ENCODE measurements at regions not wholly inside any gene's neighbourhood (a gene's known extent, or its start where the extent isn't known, plus 50 kb on each side); places are given as distances from the start of the nearest gene placed in this dataset.

DNA sequence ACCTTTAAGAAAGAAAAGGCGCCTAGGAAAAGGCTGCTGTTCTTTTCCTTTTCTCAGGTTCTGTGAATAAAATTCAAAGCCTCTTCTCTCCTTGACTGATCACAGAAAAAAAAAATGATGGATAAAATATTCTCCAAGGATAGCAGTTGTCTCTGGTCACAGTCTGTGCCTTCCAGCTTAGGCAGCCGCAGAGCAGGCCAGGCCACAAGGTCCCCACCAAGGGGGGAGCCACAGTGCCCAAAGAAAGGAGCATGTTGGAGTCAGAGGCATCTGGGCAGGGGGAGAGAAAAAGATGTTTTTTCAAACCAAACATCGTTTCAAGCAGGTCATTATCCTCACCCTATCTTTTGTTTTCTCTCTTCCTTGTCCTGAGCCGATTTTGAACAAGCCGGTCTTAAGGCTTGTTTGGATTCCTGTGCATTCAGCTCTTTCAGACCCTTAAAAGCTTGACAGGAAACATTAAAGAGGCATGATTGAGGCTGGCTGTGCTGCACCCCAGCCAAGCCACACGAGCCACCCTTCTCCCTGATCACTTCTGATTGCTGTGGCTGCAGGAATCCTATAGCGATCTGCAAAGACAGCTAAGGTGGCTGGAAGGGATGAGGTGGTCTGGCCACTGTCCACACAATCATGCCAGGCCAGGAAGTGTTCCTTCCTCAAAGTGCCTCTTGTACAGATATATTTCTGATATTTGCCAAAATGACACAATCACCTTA is 284.6 kb upstream of the TLE4 start:
- FAIRE-seq = no peak

DNA sequence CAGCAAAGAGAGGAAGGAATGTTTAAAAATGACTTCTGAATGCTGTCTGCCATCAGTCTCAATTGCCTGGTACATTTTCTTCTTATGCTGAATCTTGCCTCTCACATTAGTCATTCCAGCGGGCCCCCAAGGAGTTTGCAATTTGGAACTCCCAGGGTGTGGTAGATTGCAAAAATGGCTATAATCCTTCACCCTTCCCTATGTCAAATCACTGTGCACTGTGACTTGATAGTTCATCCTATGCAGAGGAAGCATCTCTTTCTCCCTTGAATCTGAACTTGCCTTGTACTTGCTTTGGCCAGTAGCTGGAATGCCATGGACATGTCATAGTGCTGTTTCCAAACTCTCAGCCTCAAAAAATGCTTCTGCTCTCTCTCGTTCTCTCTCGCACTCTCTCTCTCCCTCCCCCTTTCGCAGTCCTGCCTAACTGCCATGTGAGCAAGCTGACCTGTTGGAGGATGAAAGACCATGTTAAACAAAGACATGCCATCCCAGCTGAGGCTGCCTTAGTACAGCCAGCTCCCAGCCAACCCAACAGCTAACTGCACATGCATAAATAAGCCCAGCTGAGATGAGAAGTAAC is 284.0 kb upstream of the TLE4 start:
- FAIRE-seq = no peak

DNA sequence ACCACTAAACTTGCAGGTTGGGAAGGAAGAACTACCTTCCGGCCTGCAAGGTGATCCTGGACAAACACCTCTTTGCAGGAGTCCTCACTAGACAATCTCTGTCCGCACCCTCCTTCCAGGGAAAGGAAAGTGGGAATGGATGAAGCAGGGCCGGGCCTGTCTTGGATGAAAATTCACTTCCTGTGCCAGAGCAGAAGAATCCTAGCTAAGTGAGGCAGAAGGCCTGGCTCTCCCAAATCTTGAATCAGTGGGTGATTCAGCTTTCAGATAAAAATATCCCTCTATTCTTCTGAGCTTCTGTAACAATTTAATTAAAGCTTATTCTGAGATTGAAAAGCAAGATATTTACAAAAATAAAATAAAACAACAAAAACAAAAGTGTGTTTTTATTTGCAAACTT is 281.9 kb upstream of the TLE4 start:
- FAIRE-seq = no peak

DNA sequence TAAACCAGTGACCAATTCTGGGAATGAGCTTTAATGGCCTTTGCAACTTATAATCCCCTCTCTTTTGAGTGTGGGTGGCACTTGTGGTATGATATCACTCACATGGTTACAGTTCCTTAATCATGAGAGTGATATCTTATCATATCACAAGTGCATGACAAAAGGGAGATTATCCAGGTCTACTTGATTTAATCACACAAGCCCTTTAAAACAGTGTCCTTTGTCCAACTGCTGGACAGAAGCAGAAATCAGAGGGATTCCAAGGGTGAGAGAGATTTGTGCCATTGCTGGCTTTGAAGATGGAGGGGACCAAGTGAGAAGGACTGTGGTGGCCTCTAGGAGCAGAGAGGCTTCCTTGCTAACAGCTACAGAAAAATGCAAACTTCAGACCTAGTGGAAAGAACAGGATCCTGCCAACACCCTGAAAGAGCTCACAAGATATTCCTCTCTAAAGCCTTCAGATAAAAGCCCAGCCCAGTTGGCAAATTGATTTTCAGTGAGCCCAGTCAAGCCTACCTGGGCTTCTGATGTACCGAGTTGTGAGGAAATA is 279.0 kb upstream of the TLE4 start:
- FAIRE-seq = no peak

DNA sequence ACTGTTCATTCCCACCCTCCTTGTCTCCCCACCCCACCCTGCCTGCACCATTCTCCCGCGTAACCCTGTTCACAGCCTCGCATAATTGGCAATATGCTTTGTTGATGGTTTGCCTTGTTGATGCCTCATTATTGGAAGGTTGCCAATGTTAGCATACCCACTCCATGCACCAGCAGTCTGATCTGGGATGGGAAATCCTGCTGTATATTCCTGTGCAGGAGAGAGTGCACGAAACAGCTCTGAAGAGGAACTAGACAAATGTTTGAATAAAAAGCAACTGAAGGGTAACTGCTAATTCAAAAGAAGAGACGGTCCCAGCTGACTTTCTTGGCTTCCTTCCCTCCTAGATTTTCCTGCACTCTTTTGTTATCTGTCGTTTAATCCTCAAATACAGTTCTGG is 271.7 kb upstream of the TLE4 start:
- no peak for FAIRE-seq

DNA sequence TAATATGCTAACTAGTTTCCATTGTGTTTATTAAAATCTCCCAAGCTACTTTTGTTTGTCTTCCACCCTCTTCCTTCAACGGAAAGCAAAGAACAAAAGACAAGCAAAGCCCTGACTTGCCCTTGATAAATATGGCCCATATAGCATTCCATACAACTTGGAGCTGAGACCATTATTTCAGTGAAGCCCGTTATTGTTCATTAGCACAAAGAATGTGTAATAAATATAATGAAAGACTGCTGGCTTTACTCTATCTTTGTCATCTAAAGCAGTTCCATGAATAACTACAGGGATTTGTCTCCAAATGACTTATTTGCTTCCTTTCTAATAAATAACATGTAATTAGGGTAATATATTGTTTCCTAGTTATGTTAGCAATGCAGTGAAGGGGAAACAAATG is 270.7 kb upstream of the TLE4 start:
- FAIRE-seq = no peak

DNA sequence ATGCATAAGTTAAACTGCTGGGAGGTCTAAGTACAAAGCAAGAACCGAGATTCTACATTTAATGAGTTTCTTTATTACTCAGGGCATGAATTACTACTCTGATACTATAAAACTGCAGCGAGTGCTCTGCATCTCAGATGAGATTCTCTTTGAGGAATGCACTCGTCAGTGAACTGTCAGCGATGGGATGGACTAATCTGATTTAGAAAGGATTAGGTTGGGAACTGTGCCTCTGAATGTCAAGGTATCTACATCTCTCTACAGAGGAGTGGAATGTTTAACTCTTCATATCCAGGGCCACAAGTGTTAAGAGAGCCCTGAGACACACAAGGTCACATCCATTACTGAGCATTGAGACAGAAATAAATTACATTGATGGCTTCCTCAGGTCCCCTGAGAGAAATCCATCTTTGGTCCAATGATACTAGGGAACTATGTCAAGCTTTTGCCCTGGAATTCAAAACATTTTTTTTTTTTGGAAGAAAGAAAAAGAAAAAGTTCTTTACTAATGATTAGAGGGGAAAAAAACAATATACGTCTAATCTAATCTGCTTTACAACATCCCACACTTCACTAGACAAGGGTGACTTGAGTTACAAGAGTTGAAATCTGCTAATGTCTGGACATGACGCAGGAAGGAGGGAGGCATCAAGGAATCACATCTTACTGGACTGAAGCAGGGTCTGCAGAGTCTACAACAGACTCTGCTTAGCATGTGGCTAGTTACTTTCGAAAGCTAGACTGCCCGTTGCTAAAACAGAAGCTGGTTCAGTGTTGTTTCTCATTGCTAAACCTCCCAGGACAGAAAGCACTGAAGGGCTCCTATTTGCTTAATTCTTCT is 270.0 kb upstream of the TLE4 start:
- no peak for FAIRE-seq

DNA sequence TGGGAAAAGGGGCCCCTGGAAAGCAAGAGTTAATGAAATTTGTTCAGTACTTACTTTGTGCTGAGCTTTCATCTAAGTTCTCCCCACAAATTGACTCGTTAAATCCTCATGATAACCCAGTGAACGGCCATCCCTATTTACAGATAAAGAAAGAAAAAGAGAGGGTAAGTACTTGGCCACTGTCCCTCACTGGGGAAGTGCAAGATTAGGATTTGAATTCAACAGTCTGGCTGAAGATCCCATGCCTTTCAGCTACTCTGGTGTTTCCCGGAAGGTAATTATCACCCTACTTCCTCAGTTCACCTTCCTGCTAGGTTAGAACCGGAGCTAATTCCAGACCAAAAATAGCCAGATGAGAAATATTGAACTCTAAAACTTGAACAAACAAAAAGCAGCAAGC is 269.2 kb upstream of the TLE4 start:
- FAIRE-seq = no peak

DNA sequence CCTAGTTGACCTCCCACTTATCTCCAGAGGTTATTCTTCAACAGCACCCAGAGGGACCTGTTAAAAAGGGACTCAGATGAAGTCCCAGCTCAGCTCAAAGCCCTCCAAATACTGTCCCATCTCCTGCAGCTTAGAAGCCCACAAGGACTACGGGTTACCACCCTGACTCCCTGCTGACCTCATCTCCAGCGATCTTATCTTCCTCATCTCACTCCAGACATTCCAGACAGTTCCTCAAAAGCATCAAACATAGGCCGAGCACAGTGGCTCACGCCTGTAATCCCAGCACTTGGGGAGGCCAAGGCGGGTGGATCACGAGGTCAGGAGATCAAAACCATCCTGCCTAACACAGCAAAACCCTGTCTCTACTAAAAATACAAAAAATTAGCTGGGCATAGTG is 263.8 kb upstream of the TLE4 start:
- FAIRE-seq = no peak

DNA sequence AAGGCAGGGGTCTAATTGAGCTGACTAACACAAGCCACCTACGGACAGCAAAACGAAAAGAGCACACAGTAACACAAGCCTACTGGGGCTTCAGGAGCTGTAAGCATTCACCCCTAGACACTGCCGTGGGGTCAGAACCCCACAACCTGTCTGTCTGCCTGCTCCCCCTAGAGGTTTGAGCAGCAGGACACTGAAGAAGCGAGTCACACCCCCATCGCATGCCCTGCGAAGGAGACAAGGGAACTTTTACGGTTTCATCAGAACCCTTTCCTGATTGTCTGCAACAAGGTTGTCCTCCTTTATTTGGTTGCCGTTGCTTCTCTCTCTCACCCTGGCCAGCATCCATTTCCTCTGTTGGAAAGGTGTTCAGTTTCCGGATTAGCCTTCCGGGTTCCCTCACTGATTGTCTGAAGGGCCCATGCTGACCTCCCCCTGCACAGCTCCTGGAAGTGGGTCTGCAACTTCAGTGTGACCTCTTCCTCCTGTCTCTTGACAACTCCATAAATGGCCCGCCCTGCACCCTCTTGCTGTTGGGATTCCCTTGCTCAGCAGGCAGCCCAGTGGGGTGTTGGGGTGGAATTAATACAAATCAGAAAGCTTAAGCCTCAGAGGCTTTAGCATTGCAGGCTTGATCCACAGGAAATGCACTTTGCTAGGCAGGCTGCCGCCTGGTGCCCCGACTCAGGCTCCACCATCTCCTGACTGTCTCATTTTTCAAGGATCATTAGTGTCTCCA is 258.9 kb upstream of the TLE4 start:
- no peak for FAIRE-seq

DNA sequence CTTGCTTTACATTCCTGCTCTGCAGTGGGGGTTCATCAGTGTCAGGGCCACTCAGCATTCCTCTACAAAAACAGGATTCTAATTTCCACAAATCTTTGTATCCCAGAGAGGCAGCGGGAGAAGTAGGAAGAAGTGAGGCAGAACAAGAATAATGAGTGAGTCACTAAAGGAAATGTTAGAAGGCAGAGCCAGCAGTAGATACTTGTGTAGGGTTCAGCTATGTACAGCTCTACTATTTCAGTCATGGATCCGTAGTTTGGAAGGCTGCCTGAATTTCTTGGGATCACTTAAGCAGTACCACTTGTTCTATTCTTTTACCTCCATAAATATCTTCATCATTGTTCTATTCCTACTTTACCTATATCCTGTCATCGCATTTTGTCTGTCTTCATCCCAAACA is 246.3 kb upstream of the TLE4 start:
- no peak for FAIRE-seq

DNA sequence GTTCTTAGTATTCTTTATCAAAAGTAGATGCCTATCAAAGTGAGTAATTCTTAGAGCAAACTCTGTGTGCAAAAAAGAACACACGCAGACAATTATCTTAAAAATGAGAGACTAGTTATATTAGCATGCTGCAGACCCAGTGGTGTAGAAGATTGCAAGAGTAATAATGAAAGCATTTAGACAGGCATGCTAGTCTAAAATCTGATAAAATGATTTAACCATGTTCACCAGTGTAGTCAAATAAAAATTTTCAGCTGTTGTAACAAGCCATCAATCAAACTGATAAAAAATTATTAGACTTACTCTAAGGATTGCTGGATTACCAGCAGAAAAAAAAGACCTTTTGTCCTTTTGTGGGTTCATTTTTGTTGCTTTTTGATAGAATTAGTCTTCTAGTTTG is 241.9 kb upstream of the TLE4 start:
- no peak for FAIRE-seq

DNA sequence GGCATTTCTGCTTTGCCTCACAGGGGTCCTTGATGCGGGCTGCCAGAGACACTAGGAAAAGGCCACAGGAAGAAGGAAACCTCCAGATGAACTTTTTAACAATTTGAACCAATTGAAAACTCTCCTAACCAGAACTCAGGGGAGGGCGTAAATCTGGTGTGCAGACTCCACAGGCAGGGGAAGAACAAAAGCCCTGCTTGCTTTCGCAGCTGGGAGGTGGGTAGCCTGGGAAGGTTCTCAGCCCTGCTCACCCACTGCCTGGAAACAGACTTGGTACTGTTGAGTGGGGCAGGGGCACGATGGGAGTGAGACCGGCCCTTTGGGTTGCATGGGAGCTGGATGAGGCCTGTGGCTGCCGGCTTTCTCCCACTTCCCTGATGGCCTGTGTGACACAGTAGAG is 237.8 kb upstream of the TLE4 start:
- FAIRE-seq = no peak

DNA sequence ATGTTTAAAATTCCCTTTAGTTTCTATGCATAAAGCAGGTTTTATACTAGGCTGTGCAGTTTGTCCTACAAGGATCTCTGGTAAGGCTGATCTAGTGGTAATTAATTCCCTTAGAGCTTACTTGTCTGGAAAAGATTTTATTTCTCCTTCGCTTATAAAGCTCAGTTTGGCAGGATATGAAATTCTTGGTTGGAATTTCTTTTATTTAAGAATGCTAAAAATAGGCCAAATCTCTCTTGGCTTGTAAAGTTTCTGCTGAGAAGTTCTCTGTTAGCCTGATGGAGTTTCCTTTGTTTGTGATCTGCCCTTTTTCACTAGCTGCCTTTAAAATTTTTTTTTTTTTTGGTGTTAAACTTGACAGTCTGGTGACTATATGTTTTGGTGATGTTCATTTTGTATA is 237.1 kb upstream of the TLE4 start:
- no peak for FAIRE-seq

DNA sequence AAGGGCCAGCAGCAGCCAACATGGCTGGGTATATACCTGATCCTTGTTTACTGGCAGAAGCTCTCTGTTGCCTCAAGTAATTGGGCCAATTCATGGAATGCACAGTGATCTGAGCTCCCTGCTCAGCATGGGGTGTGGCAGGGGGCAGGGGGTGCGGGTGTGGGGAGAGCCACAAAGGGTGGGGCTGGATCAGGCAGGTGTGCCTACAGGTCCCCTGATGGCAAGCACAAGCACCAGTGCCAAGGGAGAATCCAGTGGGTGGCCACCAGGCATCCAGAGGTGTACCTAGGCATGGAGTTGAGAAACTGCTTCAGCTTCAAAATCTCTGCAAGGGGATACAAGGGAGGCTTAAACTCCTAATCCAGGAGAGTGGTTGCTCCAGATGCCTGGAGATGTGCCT is 235.8 kb upstream of the TLE4 start:
- FAIRE-seq = no peak

DNA sequence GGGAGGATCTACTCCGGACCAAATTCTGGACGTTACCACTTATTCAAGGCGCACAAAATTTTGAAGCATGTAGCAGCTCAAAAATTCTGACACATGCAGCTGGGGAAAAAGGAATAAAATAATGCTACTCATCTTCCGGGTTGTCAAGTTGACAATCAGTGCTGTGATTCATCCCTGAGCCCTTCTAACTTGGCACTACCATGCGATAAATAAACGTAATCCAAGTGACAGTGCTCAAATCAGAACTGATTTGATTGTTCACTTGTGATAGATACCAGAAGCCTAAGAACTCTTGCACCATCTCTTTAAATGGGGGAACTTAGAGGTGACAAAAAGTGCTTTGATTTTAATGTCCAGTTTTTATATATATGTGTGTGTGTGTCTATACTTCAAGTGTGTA is 230.2 kb upstream of the TLE4 start:
- FAIRE-seq = no peak

DNA sequence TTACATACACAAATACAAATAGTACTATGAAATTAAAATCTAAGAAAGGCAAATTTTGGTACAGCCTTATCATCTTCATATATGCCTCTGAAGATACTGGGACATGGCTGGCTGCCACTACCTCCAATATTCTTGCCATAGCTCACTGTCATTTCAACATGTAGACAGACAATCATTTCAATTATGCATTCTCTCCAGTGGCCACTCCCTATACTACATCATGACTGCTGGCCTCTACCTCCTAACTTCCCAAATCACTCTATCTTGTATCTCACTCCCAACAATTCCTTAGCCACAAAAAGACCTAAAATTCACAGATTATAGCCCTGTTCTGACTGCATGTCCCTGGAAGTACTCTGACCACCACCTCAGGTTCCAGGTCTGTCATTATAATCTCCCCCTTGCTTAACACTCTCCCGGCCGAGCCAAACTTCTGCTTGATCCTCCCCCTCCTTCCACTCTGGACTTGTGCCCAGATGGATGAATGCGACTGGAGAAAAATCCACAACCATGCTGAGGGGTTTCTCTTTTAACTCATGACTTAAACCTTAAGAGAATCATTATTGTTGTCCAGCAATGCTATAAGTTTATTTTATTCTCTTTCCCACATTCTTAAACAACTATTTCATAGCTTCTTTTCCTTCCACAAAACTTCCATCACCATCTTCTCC is 225.3 kb upstream of the TLE4 start:
- no peak for FAIRE-seq

DNA sequence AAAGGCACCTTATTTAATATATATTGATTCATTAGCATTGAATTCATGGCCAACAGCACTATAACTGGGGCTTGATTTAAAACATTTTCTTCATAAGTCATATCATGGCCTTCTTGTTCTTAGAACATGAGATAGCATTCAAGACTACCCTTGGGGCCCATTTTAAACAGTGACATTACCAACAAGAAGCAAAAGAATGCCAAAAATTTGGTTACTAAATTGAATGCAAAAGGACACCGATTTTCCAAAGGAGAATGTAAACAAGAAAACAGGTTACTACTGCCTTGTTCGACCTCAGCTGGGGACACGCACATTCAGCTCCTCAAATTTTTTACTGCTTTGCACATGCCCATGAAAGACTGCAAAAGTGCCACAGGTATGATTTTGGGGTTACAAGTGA is 219.4 kb upstream of the TLE4 start:
- no peak for FAIRE-seq

DNA sequence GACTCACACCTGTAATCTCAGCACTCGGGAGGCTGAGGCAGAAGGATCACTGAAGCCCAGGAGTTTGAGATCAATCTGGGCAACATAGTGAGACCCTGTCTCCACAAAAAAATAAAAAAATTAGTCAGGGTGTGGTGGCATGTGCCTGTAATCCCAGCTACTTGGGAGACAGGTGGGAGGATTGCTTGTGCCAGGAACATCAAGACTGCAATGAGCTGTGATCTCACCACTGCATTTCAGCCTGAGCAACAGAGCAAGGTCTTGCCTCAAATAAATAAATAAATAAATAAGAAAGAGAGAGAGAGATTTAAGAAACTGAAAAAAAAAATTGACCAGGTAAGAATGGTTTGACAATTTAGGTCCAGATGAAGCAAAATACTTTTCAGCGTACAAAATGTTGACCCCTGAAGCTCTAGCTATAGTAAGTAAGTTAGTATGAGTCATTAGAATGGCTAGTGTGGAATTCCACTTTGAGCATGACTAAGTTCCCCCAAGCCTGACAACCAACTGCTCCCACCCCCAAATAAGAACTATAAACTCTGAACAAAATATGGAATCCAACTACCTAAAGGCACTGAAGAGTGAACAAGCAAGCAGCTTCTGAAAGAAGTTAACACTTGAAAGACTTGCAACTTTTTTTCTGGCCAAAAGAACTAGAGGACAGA is 217.8 kb upstream of the TLE4 start:
- FAIRE-seq = no peak

DNA sequence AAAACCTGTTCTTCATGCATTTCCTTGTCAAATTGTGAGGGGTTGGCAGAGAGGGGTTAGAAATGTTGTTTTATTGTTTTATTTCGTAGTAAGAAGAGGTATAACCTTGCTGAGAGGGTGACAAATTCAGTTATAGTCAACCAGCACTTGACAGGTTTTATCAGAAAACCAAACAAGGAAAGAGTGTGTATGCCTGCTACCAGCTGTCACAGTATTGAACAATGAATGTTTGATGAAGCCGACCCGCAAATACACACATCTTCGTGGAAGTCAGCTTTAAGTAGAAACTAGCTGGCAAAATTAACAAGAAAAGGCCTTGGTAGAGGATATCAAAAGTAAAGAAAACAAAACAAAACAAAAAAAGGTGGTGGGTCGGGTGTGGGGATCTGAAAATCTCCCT is 214.6 kb upstream of the TLE4 start:
- no peak for FAIRE-seq

DNA sequence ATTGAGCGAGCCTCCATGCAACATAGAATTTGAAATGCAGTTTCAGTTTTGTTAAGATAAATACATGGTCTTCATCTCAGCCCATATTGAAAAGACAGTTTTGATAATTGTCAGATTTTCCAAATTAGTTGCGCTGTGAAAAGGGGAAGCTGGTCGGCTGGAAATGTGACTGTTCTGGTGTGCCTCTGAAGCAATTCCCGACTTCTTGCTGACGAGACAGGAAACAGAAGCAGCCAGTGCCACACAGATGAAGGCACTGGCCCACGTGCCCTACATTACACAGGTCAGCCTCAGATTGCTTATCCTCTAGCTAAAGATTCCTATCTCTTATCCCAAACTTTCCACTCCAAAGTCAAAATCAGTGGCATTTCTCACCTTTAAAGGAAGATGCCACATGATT is 214.1 kb upstream of the TLE4 start:
- no peak for FAIRE-seq

Measured in islet of Langerhans (tissue), 1 donor.